ENCODE measurements at regions not wholly inside any gene's neighbourhood (a gene's known extent, or its start where the extent isn't known, plus 50 kb on each side); places are given as distances from the start of the nearest gene placed in this dataset.
"Not testable (repeated sequence)": the region's sequence is repeated elsewhere in the genome, so short reads cannot be mapped to it uniquely, and the experiment has no call there.

GRCh38 chr5:155512329-155512728 is 498.8 kb downstream of the KIF4B start:
- no peak for DNase-seq

DNA sequence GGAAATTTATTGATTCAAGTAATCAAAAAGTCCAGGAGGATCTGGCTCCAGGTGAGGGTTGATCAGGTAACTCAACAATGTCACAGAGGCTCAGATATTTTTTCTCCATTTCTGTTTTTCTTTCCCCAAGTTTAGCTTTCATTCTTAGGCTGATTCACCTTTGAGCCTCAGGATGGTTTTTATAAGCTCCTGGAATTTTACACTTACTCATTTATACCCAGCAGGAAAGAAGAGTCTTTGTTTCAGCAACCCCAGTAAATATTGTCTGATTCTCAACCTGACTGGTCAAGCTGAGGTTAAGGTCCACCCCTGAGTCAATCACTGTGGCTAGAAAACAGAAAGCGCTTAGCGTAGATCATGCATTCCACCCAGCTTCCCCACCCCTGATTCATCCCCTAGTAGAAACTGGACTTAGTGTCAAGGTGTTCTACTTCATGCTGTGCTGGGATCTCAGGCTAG is 500.6 kb downstream of the KIF4B start:
- no peak for DNase-seq

DNA sequence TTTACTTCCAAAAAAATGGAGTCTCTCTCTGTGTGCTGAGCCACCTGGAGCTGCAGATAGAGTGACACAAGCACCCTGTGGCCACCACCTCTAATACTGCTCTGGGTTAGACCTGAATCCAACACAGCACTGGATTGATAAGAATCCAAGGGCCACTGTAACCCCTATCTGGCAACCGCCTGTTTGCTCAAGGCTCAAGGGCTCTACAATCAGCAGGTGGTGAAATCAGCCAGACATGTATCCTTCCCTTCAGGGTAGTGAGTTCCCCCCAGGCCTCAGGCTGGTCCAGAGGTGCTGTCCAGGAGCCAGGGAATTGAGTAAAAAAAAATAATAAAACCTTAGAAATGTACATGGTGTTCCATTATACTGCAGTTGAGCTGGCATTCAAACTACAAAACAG is 509.0 kb downstream of the KIF4B start:
- no peak for DNase-seq

DNA sequence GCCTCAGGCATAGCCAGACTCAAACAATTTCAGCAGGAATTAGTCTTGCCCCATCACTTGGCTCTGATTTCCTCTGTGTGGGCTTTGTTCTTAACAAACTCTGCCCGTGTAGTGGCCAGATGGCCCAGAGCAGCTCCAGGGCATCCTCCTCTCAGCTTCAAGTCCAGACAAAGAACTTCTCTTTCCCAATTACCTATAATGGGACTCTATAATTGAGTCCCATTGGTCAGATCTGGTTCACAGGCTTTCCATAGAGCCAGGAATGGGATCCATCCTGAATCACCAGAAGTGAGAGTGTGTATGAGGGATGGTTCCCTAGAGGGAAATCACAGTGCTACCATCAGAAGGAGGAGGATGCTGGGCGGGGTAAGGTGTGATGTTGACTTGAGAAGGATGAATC is 515.8 kb downstream of the KIF4B start:
- DNase-seq = no peak

DNA sequence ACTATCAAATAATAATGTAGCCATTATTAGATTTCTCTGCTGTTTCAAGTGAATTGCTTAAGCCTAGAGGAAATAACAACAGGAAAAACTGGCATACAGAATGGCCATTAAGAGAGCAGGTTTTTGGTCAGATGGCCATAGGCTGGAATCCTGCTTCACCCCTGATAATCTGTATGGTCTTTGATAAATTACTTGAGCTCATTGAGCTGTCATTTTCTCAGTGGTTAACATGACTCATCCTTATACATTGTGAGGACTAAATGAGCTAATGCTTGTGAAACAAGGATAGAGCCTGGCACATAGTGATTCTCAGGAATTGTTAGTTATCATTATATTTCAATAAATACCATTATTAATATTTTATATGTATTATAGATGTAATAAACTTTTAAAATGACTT is 516.5 kb downstream of the KIF4B start:
- DNase-seq = no peak

GRCh38 chr5:155532621-155533311 is 519.2 kb downstream of the KIF4B start:
- no peak for DNase-seq

DNA sequence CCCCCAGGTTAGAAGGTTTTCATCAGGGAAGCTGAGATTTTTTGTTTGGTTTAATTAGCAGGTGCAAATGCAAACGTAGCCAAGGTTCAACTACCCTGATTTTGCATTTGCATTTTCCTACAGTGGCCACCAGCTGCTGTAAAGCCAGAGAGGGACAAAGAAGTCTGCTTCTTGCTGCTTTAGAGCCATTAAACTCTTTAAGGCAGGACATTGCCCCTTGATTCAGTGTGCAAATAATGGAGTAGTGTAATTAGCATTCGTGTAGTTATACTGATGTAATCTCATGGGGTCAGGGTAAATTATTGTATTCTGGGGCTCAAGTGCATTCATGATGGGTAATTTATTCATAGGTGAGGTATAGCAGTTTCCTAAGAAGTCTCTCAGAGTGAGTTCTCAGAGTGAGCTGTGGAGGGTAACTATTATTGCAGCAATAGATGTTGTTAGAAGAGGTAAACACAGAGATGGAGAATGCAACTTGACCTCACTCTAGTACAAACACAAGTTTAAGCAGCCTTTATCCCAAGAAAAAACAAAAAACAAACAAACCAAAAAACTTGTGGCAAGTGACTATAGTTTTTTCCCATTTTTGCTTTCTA is 526.5 kb downstream of the KIF4B start:
- no peak for DNase-seq

GRCh38 chr5:155546075-155546474 is 532.5 kb downstream of the KIF4B start:
- no peak for DNase-seq

GRCh38 chr5:155554500-155554899 is 540.9 kb downstream of the KIF4B start:
- no peak for DNase-seq

GRCh38 chr5:155556222-155556621 is 542.7 kb downstream of the KIF4B start:
- DNase-seq = no peak

DNA sequence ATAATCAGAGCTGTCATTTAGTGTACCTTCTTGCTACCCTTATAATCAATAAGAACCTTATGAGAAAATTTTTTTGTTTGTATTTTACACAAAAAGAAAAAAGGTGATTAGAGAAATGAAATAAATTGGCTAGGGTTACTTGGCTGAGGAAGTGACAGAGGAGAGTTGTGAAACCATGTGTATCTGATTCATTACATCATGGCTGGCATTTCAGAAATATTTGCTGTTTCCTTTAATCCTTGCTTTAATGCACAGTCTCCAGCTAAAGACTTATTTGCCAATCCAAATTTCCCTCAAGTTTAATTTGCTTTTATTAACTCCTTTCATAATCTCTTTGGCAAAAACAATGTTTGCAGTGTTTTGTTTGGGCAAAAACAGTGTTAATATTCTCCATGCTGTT is 543.1 kb downstream of the KIF4B start:
- DNase-seq = no peak

DNA sequence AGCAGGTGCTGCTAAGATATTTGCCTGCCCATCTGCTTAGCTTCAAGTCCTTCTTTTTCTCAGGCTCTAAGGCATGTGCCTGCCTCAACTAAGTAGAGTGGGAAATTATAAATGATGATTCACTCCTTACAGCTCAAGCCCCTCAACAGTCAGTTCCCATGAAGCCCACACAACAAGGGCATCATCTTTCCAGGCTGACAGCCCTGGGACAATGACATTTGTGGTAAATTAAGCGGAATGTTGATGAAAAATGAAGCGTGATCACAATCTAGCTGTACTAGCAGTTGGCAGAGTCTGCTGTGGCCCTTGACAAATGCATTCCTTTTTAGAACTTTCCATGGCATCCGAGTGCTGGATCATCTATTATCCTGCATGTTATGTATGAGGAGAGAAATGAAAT is 548.6 kb downstream of the KIF4B start:
- DNase-seq = no peak

GRCh38 chr5:155564541-155564940 is 551.0 kb downstream of the KIF4B start:
- DNase-seq = no peak

GRCh38 chr5:155575861-155576260 is 562.3 kb downstream of the KIF4B start:
- no peak for DNase-seq

- not testable (repeated sequence) for DNase-seq
These were observed 573.3 kb downstream of the KIF4B start for GRCh38 chr5:155586808-155587207.

- peak; percentile 3 for DNase-seq
These were observed 573.9 kb downstream of the KIF4B start for GRCh38 chr5:155587458-155587857.

GRCh38 chr5:155591273-155591672 is 577.7 kb downstream of the KIF4B start:
- no peak for DNase-seq

GRCh38 chr5:155594270-155594669 is 580.7 kb downstream of the KIF4B start:
- DNase-seq = no peak

- DNase-seq = no peak
These were observed 582.2 kb downstream of the KIF4B start for GRCh38 chr5:155595791-155596190.

DNA sequence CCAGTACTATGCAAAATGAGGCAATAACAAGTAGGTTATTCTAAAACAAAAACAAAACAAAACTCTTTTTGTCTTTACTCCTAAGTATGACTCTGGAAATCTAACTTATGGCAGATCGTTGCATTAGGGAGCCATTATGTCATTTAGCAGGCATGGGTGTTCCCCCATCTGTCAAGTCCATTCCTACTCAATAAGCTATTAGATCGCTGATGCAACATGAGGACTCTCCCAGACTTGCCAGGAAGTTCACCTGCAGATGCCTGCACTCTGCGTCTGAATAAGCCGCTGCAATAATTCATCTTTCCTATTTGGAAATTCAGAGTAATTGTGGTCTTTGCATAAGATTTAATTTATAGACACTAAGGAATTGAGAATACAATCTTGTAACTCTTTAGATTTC is 585.0 kb downstream of the KIF4B start:
- DNase-seq = no peak

DNA sequence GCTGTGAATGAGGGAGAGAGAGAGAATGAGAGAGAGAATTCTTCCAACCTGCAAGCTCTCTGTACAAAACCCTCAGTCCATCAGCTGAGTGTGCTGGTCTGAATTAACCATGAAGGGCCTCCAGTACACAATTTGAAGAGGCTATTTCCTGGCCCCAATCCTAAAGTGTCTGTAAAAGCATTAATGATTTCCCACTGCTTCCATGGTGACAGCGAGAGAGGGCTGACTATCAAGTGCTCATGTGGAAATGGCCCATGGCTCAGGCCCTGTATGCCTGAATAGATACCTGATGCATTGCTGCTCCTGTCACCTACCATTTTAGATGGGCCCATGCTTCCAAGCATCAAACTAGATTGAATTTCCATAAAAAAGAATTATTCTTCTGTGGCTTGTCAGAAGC is 592.4 kb downstream of the KIF4B start:
- no peak for DNase-seq

DNA sequence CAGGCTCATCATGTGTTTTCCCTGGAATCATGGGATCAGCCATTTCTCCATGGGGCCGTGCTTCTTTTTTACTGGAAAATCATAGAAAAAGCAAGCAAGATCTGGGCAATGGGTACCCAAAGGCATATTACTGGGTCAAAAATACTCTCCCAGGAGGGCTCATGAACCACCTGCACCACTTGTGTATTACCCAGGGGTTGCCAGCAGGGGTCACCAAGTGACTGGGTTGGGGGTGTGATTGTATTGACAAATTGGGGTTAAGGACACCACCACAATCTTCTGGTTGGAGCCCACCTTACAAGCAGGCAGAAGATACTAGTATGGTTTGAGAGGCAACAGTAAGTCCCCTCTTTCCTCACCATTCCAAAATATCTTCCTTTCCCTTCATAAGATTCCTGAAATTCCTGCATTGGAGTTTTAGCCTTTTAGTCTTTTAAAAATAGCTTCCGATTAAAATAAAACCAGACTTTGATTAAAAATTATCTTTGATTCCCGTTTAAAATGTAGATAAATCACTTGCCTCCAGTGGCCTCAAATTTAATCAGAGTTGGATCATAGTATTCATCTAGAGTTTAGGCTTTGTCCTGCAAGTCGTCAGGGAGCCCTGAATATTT is 603.3 kb downstream of the KIF4B start:
- DNase-seq = peak; percentile 14

- no peak for DNase-seq
These were observed 606.1 kb downstream of the KIF4B start for GRCh38 chr5:155619688-155620087.

Data from left kidney (tissue), 1 donor.